ENCODE measurements at regions not wholly inside any gene's neighbourhood (a gene's known extent, or its start where the extent isn't known, plus 50 kb on each side); places are given as distances from the start of the nearest gene placed in this dataset.

- DNase-seq: no peak
Observed at GRCh38 chr2:15796167-15796942, 144.0 kb upstream of the MYCN start.

GRCh38 chr2:15797231-15797938 is 143.0 kb upstream of the MYCN start:
- DNase-seq: no peak

GRCh38 chr2:15797939-15798281 is 142.4 kb upstream of the MYCN start:
- no peak for DNase-seq

GRCh38 chr2:15798701-15799431 is 141.5 kb upstream of the MYCN start:
- peak; percentile 64 for DNase-seq

GRCh38 chr2:15799432-15799827 is 140.9 kb upstream of the MYCN start:
- DNase-seq: peak; percentile 63

- DNase-seq: peak; percentile 27
Observed at GRCh38 chr2:15800495-15801329, 139.6 kb upstream of the MYCN start.

- DNase-seq: no peak
Observed at GRCh38 chr2:15801439-15801838, 138.9 kb upstream of the MYCN start.

- no peak for DNase-seq
Observed at GRCh38 chr2:15801904-15802303, 138.4 kb upstream of the MYCN start.

GRCh38 chr2:15802657-15803542 is 137.4 kb upstream of the MYCN start:
- no peak for DNase-seq

GRCh38 chr2:15803543-15804245 is 136.7 kb upstream of the MYCN start:
- DNase-seq: no peak

- no peak for DNase-seq
Observed at GRCh38 chr2:15804246-15804619, 136.1 kb upstream of the MYCN start.

- no peak for DNase-seq
Observed at GRCh38 chr2:15804691-15805090, 135.7 kb upstream of the MYCN start.

- DNase-seq: no peak
Observed at GRCh38 chr2:15805206-15805605, 135.1 kb upstream of the MYCN start.

- DNase-seq: no peak
Observed at GRCh38 chr2:15805772-15806171, 134.6 kb upstream of the MYCN start.

GRCh38 chr2:15806801-15807417 is 133.4 kb upstream of the MYCN start:
- no peak for DNase-seq

- DNase-seq: no peak
Observed at GRCh38 chr2:15807418-15808203, 132.7 kb upstream of the MYCN start.

GRCh38 chr2:15808204-15808910 is 132.0 kb upstream of the MYCN start:
- DNase-seq: no peak

GRCh38 chr2:15808944-15809343 is 131.4 kb upstream of the MYCN start:
- DNase-seq: no peak

GRCh38 chr2:15809404-15809803 is 130.9 kb upstream of the MYCN start:
- DNase-seq: no peak

Data from tongue (tissue), 1 donor.